ENCODE measurements at regions not wholly inside any gene's neighbourhood (a gene's known extent, or its start where the extent isn't known, plus 50 kb on each side); places are given as distances from the start of the nearest gene placed in this dataset.

- TF ChIP-seq POLR2A (IDR thresholded peaks at IDR 0.05) (peak in 1 of 2 donors; percentile 78), CTCF (IDR thresholded peaks at IDR 0.05) (peak in 2 of 6 experiments; percentile 9 to 19)
Measured at GRCh38 chr22:46087816-46088277, 62.5 kb upstream of the PPARA start.

Measured in adrenal gland (tissue), 5 donors.